OCI-LY3 (cell line): ENCODE measurements at regions not wholly inside any gene's neighbourhood (a gene's known extent, or its start where the extent isn't known, plus 50 kb on each side); places are given as distances from the start of the nearest gene placed in this dataset.

ENCODE experiments used
- H2AFZ ChIP-seq: fragments of 200-600, 300-600 bp; shearing (Covaris generic); 2 replicates; pipeline ENCODE4 v1.6.0; 2014; ENCODE audit warnings: antibody characterized with exemption, low read depth, low read length
- H3K27ac ChIP-seq: fragments of 200-600, 300-600 bp; sonication (generic); 2 replicates; pipeline ENCODE4 v1.5.1; 2014; ENCODE audit warnings: mild to moderate bottlenecking, low read length, moderate library complexity, mixed read lengths
- H3K27me3 ChIP-seq: fragments of 200-600, 300-600 bp; sonication (generic); 2 replicates; pipeline ENCODE4 v1.6.1; 2014; ENCODE audit warnings: low read depth, low read length, mixed read lengths
- H3K36me3 ChIP-seq: fragments of 200-600, 300-600 bp; sonication (generic); replicated peaks from 2 replicates; pipeline ENCODE3; 2014; ENCODE audit warnings: low read depth, low read length, mixed read lengths
- H3K4me1 ChIP-seq: fragments of 300-600, 200-600 bp; sonication (generic); 2 replicates; pipeline ENCODE4 v1.6.1; 2014; ENCODE audit warnings: low read length, mixed read lengths
- H3K4me2 ChIP-seq: fragments of 200-600, 300-600 bp; sonication (generic); 2 replicates; pipeline ENCODE4 v1.6.1; 2014; ENCODE audit warnings: low read length, mixed read lengths
- H3K4me3 ChIP-seq: fragments of 300-600, 200-600 bp; sonication (generic); 2 replicates; pipeline ENCODE4 v1.5.1; 2014; ENCODE audit warnings: antibody characterized with exemption, mild to moderate bottlenecking, low read length, moderate library complexity
- H3K79me2 ChIP-seq: fragments of 300-600, 200-600 bp; shearing (Covaris generic); 2 replicates; pipeline ENCODE4 v1.6.1; 2014; ENCODE audit warnings: mild to moderate bottlenecking, low read length, mixed read lengths
- H3K9ac ChIP-seq: fragments of 300-600, 200-600 bp; shearing (Covaris generic); 2 replicates; pipeline ENCODE4 v1.6.0; 2014; ENCODE audit warnings: mild to moderate bottlenecking, low read length, moderate library complexity
- H3K9me3 ChIP-seq: fragments of 200-600, 300-600 bp; shearing (Covaris generic); 2 replicates; pipeline ENCODE4 v1.6.1; 2014; ENCODE audit warnings: low read length, mixed read lengths; ENCODE audit not compliant: insufficient read depth
- H4K20me1 ChIP-seq: fragments of 200-600, 300-600 bp; sonication (generic); 2 replicates; pipeline ENCODE4 v1.6.1; 2016; ENCODE audit warnings: low read length, mixed read lengths; ENCODE audit not compliant: insufficient read depth
- EZH2phosphoT487 ChIP-seq: fragments of 200-600 bp; shearing (Covaris generic); IDR thresholded peaks from 2 replicates; pipeline ENCODE4 v1.6.1; 2018; ENCODE audit warnings: antibody characterized with exemption, mixed run types, low read depth
- TF ChIP-seq, protein P1 (sequence below): fragments of 200-600, 300-600 bp; sonication (generic); IDR thresholded peaks from 2 replicates; pipeline ENCODE4 v1.5.1; 2014; ENCODE audit warnings: antibody characterized with exemption, low read length, low read depth

DNA sequence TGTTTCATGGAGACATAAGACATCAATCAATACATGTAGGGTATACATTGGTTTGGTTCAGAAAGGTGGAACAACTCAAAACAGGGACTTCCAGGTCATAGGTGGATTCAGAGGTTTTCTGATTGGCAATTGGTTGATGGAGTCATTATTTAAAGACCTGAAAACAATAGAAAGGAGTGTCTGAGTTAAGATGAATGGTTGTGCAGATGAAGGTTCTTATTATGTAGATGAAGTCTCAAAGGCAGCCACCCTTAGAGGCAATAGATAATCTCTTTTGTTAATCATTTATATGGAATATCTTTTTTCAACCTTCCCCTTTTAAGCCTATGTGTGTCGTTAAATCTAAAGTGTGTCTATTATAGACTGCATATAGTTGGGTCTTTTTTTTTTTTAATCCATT lies 67.8 kb upstream of the LYPLAL1 start:
- no peak overlapping the region for H3K4me2 ChIP-seq
- no peaks in the 10 kb centered on the region for H4K20me1 ChIP-seq
- H3K27ac ChIP-seq: no peak overlapping the region
- no peak overlapping the region for H3K4me3 ChIP-seq
- H3K36me3 ChIP-seq: no peaks in the 10 kb centered on the region
- no peaks in the 10 kb centered on the region for H3K9me3 ChIP-seq
- H2AFZ ChIP-seq: no peak overlapping the region
- H3K79me2 ChIP-seq: no peaks in the 10 kb centered on the region
- no peak for TF ChIP-seq EZH2phosphoT487
- TF ChIP-seq, protein P1, sequence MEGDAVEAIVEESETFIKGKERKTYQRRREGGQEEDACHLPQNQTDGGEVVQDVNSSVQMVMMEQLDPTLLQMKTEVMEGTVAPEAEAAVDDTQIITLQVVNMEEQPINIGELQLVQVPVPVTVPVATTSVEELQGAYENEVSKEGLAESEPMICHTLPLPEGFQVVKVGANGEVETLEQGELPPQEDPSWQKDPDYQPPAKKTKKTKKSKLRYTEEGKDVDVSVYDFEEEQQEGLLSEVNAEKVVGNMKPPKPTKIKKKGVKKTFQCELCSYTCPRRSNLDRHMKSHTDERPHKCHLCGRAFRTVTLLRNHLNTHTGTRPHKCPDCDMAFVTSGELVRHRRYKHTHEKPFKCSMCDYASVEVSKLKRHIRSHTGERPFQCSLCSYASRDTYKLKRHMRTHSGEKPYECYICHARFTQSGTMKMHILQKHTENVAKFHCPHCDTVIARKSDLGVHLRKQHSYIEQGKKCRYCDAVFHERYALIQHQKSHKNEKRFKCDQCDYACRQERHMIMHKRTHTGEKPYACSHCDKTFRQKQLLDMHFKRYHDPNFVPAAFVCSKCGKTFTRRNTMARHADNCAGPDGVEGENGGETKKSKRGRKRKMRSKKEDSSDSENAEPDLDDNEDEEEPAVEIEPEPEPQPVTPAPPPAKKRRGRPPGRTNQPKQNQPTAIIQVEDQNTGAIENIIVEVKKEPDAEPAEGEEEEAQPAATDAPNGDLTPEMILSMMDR: no peak
- H3K4me1 ChIP-seq: no peaks in the 10 kb centered on the region
- H3K9ac ChIP-seq: no peak overlapping the region
- H3K27me3 ChIP-seq: no peaks in the 10 kb centered on the region

GRCh38 chr1:219109424-219110018 lies 64.2 kb upstream of the LYPLAL1 start:
- H3K4me3 ChIP-seq: no peak overlapping the region
- no peaks in the 10 kb centered on the region for H3K27me3 ChIP-seq
- H2AFZ ChIP-seq: no peak overlapping the region
- TF ChIP-seq EZH2phosphoT487: no peak
- TF ChIP-seq, protein P1: no peak
- H3K36me3 ChIP-seq: no peaks in the 10 kb centered on the region
- H4K20me1 ChIP-seq: no peaks in the 10 kb centered on the region
- H3K79me2 ChIP-seq: no peaks in the 10 kb centered on the region
- no peaks in the 10 kb centered on the region; the same call in 1 of the 2 replicates for H3K9me3 ChIP-seq
- H3K27ac ChIP-seq: no peak overlapping the region
- H3K4me2 ChIP-seq: no peak overlapping the region
- no peaks in the 10 kb centered on the region for H3K4me1 ChIP-seq
- no peak overlapping the region for H3K9ac ChIP-seq

DNA sequence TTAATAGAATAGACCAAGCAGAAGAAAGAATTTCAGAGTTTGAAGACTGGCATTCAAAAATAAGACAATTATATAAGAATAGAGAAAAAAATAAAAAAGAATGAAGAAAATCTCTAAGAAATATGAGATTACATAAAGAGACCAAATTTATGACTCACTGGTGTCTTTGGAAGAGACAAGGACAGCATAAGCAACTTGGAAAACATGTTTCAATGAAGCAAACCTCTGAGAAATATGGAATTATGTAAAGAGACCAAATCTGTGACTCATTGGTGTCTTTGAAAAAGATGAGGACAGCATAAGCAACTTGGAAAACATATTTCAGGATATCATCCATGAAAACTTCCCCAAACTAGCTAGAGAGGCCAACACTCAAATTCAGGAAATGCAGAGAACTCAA lies 60.4 kb upstream of the LYPLAL1 start:
- Histone ChIP-seq H3K4me3 (no peak overlapping the region), H3K27ac (no peak overlapping the region), H3K4me1 (no peaks in the 10 kb centered on the region), H4K20me1 (no peaks in the 10 kb centered on the region), H3K27me3 (no peaks in the 10 kb centered on the region), H3K9me3 (no peaks in the 10 kb centered on the region; the same call in 1 of the 2 replicates), H3K4me2 (no peak overlapping the region), H3K79me2 (no peaks in the 10 kb centered on the region), H3K9ac (no peak overlapping the region), H3K36me3 (no peaks in the 10 kb centered on the region), H2AFZ (no peak overlapping the region)
- no peak for TF ChIP-seq EZH2phosphoT487
- TF ChIP-seq, protein P1: no peak

- TF ChIP-seq EZH2phosphoT487: no peak
- TF ChIP-seq, protein P1: no peak
- no peaks in the 10 kb centered on the region for H4K20me1 ChIP-seq
- no peak overlapping the region for H2AFZ ChIP-seq
- no peak overlapping the region for H3K4me2 ChIP-seq
- no peaks in the 10 kb centered on the region for H3K79me2 ChIP-seq
- no peaks in the 10 kb centered on the region for H3K36me3 ChIP-seq
- no peak overlapping the region for H3K4me3 ChIP-seq
- H3K27ac ChIP-seq: no peak overlapping the region
- H3K4me1 ChIP-seq: no peaks in the 10 kb centered on the region
- no peaks in the 10 kb centered on the region for H3K27me3 ChIP-seq
- H3K9ac ChIP-seq: no peak overlapping the region
- no peaks in the 10 kb centered on the region; the same call in 1 of the 2 replicates for H3K9me3 ChIP-seq
These were observed 59.7 kb upstream of the LYPLAL1 start for GRCh38 chr1:219114014-219114413.
